ENCODE measurements at regions not wholly inside any gene's neighbourhood (a gene's known extent, or its start where the extent isn't known, plus 50 kb on each side); places are given as distances from the start of the nearest gene placed in this dataset.

DNA sequence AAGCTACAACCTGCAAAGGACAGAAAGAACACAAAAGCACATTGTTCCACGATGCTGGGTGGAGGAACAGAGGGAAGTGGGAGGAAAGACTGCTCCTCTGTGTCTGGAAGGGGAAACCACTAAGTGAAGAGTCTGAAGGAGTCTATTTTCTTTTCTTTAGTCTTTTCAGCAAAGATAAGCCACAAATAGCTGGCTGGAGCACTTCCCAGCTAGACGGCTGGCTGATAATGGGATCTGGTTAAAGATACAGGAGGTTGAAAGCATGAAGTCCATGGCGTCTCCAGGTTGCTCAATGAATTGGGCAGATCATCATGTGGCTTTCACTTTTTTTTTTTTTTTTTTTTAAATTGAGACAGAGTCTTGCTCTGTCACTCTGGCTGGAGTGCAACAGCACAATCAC lies 154.0 kb upstream of the KCNG1 start:
- TF ChIP-seq, protein P1, sequence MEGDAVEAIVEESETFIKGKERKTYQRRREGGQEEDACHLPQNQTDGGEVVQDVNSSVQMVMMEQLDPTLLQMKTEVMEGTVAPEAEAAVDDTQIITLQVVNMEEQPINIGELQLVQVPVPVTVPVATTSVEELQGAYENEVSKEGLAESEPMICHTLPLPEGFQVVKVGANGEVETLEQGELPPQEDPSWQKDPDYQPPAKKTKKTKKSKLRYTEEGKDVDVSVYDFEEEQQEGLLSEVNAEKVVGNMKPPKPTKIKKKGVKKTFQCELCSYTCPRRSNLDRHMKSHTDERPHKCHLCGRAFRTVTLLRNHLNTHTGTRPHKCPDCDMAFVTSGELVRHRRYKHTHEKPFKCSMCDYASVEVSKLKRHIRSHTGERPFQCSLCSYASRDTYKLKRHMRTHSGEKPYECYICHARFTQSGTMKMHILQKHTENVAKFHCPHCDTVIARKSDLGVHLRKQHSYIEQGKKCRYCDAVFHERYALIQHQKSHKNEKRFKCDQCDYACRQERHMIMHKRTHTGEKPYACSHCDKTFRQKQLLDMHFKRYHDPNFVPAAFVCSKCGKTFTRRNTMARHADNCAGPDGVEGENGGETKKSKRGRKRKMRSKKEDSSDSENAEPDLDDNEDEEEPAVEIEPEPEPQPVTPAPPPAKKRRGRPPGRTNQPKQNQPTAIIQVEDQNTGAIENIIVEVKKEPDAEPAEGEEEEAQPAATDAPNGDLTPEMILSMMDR (IDR thresholded peaks at IDR 0.05; ENCODE audit: low read depth, low read length) = no peak
- Histone ChIP-seq H3K4me3 (no peak overlapping the region), H3K9me3 (ENCODE audit: low read depth) (no peaks in the 10 kb centered on the region), H3K36me3 (no peaks in the 10 kb centered on the region), H3K27me3 (no peaks in the 10 kb centered on the region), H3K27ac (peak overlapping the region; percentile 70), H3K4me1 (ENCODE audit: low read depth) (peaks cover 8% of the 10 kb centered on the region)
- DNase-seq (ENCODE audit: low read depth in 1 of 2, low spot score in 1 of 2) = peak in 1 of 2 donors; percentile 84

DNA sequence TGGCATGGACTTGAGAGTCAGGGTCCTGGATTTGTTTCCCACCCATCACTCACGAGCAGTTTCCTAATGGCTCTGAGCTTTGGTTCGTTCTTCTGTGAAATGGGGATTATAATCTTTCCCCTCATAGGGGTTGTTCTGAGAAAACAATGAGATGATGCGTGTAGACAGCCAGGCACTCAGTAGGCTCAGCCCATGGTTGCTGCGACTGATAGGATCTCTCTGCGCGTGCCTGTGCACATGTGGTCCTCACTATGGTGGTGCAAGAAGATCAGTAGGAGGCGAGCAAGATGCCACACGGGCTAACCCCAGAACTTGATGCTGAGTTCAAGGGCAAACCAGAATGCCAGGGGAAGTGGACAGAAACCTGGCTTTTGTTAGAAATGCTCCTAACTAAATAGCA lies 153.5 kb upstream of the KCNG1 start:
- peaks cover 8% of the 10 kb centered on the region for H3K4me1 ChIP-seq (ENCODE audit: low read depth)
- no peaks in the 10 kb centered on the region for H3K9me3 ChIP-seq (ENCODE audit: low read depth)
- H3K36me3 ChIP-seq = no peaks in the 10 kb centered on the region
- H3K4me3 ChIP-seq = no peak overlapping the region
- DNase-seq (ENCODE audit: low read depth in 1 of 2, low spot score in 1 of 2) = no peak
- TF ChIP-seq, protein P1 (IDR thresholded peaks at IDR 0.05; ENCODE audit: low read depth, low read length) = no peak
- H3K27me3 ChIP-seq = no peaks in the 10 kb centered on the region
- peak overlapping the region; percentile 70 for H3K27ac ChIP-seq

GRCh38 chr20:51175724-51176123 lies 152.8 kb upstream of the KCNG1 start:
- TF ChIP-seq, protein P1 (IDR thresholded peaks at IDR 0.05; ENCODE audit: low read depth, low read length) = no peak
- Histone ChIP-seq H3K36me3 (no peaks in the 10 kb centered on the region), H3K4me1 (ENCODE audit: low read depth) (peaks cover 8% of the 10 kb centered on the region), H3K9me3 (ENCODE audit: low read depth) (no peaks in the 10 kb centered on the region), H3K27me3 (no peaks in the 10 kb centered on the region), H3K27ac (no peak overlapping the region), H3K4me3 (no peak overlapping the region)
- DNase-seq (ENCODE audit: low read depth in 1 of 2, low spot score in 1 of 2) = no peak

GRCh38 chr20:51175156-51175555 lies 152.2 kb upstream of the KCNG1 start:
- no peak overlapping the region for H3K27ac ChIP-seq
- H3K4me3 ChIP-seq = no peak overlapping the region
- H3K27me3 ChIP-seq = no peaks in the 10 kb centered on the region
- no peaks in the 10 kb centered on the region for H3K36me3 ChIP-seq
- DNase-seq (ENCODE audit: low read depth in 1 of 2, low spot score in 1 of 2) = no peak
- H3K4me1 ChIP-seq (ENCODE audit: low read depth) = peaks cover 8% of the 10 kb centered on the region
- H3K9me3 ChIP-seq (ENCODE audit: low read depth) = no peaks in the 10 kb centered on the region
- TF ChIP-seq, protein P1 (IDR thresholded peaks at IDR 0.05; ENCODE audit: low read depth, low read length) = no peak

DNA sequence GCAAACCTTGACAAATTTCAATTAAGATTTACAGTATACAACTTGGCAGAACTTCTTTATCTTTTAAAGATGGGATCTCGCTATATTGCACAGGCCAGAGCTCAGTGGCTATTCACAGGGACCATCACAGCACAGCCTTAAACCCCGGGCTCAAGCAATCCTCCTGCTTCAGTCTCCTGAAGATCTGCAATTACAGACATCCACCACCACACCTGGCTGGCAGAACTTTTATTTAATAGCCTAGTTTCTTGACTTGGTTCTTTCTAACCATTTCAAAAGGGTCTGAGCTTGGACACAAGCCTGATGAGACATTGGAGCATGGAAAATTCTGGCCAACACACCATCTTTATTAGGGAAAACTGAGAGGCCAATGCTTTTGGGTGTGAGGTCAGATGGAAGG lies 151.6 kb upstream of the KCNG1 start:
- Histone ChIP-seq H3K27ac (no peak overlapping the region), H3K4me1 (ENCODE audit: low read depth) (peaks cover 8% of the 10 kb centered on the region), H3K9me3 (ENCODE audit: low read depth) (no peaks in the 10 kb centered on the region), H3K36me3 (no peaks in the 10 kb centered on the region), H3K27me3 (no peaks in the 10 kb centered on the region), H3K4me3 (no peak overlapping the region)
- TF ChIP-seq, protein P1 (IDR thresholded peaks at IDR 0.05; ENCODE audit: low read depth, low read length) = no peak
- no peak for DNase-seq (ENCODE audit: low read depth in 1 of 2, low spot score in 1 of 2)
